Astrocyte (in vitro differentiated cells and primary cell): ENCODE measurements at regions not wholly inside any gene's neighbourhood (a gene's known extent, or its start where the extent isn't known, plus 50 kb on each side); places are given as distances from the start of the nearest gene placed in this dataset.

ENCODE experiments used
- DNase-seq: peaks from one replicate; pipeline ENCODE4 v3.0.0-alpha.2; 2010; ENCODE audit warnings: low read depth
- FAIRE-seq: peaks from 2 replicates; lab custom pipeline; 2011; peaks lifted over from hg19 to GRCh38; lab: Jason Lieb, UNC
- H2AFZ ChIP-seq: 2 replicates; pipeline ENCODE4 v1.6.0; 2012; ENCODE audit warnings: low read depth, low read length, inconsistent platforms
- H3K27ac ChIP-seq: 2 replicates; pipeline ENCODE4 v1.5.1; 2011; ENCODE audit warnings: low read depth, low read length, inconsistent platforms
- H3K27me3 ChIP-seq: 2 replicates; pipeline ENCODE4 v1.6.0; 2011; ENCODE audit warnings: low read length, inconsistent platforms; ENCODE audit not compliant: insufficient read depth
- H3K36me3 ChIP-seq: 2 replicates; pipeline ENCODE4 v1.5.1; 2011; ENCODE audit warnings: low read length, inconsistent platforms; ENCODE audit not compliant: insufficient read depth
- H3K4me1 ChIP-seq: 2 replicates; pipeline ENCODE4 v1.5.1; 2011; ENCODE audit warnings: low read length, inconsistent platforms; ENCODE audit not compliant: insufficient read depth
- H3K4me2 ChIP-seq: 2 replicates; pipeline ENCODE4 v1.6.0; 2012; ENCODE audit warnings: low read length, inconsistent platforms
- H3K4me3 ChIP-seq: 2 replicates; pipeline ENCODE4 v1.5.1; 2011; ENCODE audit warnings: low read depth, mild to moderate bottlenecking, low read length, inconsistent platforms; ENCODE audit not compliant: insufficient read depth
- H3K79me2 ChIP-seq: 2 replicates; pipeline ENCODE4 v1.6.0; 2012; ENCODE audit warnings: mild to moderate bottlenecking, low read length, inconsistent platforms; ENCODE audit not compliant: insufficient read depth
- H3K9ac ChIP-seq: 2 replicates; pipeline ENCODE4 v1.6.0; 2012; ENCODE audit warnings: mild to moderate bottlenecking, low read length, inconsistent platforms
- H3K9me3 ChIP-seq: 2 replicates; pipeline ENCODE4 v1.5.1; 2012; ENCODE audit warnings: low read depth, mild to moderate bottlenecking, low read length, inconsistent platforms; ENCODE audit not compliant: insufficient read depth
- H4K20me1 ChIP-seq: 2 replicates; pipeline ENCODE4 v1.6.0; 2012; ENCODE audit warnings: low read length, inconsistent platforms; ENCODE audit not compliant: insufficient read depth
- H3K27ac Mint-ChIP-seq: one replicate; pipeline ENCODE4 v1.8.0; 2021; ENCODE audit warnings: mild to moderate bottlenecking, mixed read lengths; ENCODE audit not compliant: unreplicated experiment
- H3K27me3 Mint-ChIP-seq: one replicate; pipeline ENCODE4 v1.8.0; 2021; ENCODE audit warnings: low read depth, mixed read lengths; ENCODE audit not compliant: unreplicated experiment
- H3K36me3 Mint-ChIP-seq: one replicate; pipeline ENCODE4 v1.8.0; 2021; ENCODE audit warnings: low read depth, mixed read lengths; ENCODE audit not compliant: unreplicated experiment
- H3K4me1 Mint-ChIP-seq: one replicate; pipeline ENCODE4 v1.8.0; 2021; ENCODE audit warnings: low read depth, mixed read lengths; ENCODE audit not compliant: unreplicated experiment
- H3K4me3 Mint-ChIP-seq: one replicate; pipeline ENCODE4 v1.8.0; 2021; ENCODE audit warnings: mild to moderate bottlenecking, moderate library complexity, mixed read lengths; ENCODE audit not compliant: unreplicated experiment
- H3K9me3 Mint-ChIP-seq: one replicate; pipeline ENCODE4 v1.8.0; 2021; ENCODE audit warnings: mild to moderate bottlenecking, mixed read lengths; ENCODE audit not compliant: unreplicated experiment
- EZH2 ChIP-seq: IDR thresholded peaks from 2 replicates; pipeline ENCODE4 v1.6.1; 2012; ENCODE audit warnings: mild to moderate bottlenecking, low read length, inconsistent platforms; ENCODE audit not compliant: insufficient read depth
- TF ChIP-seq, protein P1 (sequence below): IDR thresholded peaks from 2 replicates; pipeline ENCODE4 v1.5.1; 2011; ENCODE audit warnings: low read depth, mild to moderate bottlenecking, inconsistent platforms, low read length, moderate library complexity; ENCODE audit not compliant: insufficient read depth

DNA sequence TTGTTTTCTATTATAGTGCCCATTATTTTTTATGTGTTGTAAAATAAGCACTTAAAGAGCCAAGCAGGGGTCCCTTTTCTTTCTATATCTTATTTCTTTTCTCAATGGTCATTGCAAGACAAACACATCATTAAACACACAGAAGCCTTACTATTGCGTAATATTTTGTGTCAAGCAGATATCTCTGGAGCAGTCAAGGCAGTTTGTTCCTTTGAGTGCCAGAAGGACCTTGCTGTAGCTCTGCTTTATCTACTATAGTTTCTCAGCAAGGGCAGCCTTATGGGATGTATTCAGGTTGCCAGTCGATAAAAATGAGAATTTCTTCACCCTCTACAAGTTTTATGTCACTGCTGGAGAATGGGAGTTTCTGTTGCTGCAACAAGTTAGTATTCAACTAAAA is 319.3 kb downstream of the TDRD3 start:
- Histone ChIP-seq H4K20me1 (no peaks in the 10 kb centered on the region), H2AFZ (no peak overlapping the region), H3K9ac (no peak overlapping the region), H3K79me2 (no peaks in the 10 kb centered on the region), H3K36me3 (no peaks in the 10 kb centered on the region), H3K9me3 (no peaks in the 10 kb centered on the region), H3K27me3 (no peaks in the 10 kb centered on the region), H3K4me1 (no peaks in the 10 kb centered on the region), H3K4me3 (no peak overlapping the region), H3K27ac (no peak overlapping the region), H3K4me2 (no peak overlapping the region)
- Mint-ChIP-seq H3K27ac (no peak overlapping the region), H3K4me3 (no peak overlapping the region), H3K36me3 (no peaks in the 10 kb centered on the region), H3K9me3 (no peaks in the 10 kb centered on the region), H3K4me1 (no peaks in the 10 kb centered on the region), H3K27me3 (no peaks in the 10 kb centered on the region)
- TF ChIP-seq, protein P1, sequence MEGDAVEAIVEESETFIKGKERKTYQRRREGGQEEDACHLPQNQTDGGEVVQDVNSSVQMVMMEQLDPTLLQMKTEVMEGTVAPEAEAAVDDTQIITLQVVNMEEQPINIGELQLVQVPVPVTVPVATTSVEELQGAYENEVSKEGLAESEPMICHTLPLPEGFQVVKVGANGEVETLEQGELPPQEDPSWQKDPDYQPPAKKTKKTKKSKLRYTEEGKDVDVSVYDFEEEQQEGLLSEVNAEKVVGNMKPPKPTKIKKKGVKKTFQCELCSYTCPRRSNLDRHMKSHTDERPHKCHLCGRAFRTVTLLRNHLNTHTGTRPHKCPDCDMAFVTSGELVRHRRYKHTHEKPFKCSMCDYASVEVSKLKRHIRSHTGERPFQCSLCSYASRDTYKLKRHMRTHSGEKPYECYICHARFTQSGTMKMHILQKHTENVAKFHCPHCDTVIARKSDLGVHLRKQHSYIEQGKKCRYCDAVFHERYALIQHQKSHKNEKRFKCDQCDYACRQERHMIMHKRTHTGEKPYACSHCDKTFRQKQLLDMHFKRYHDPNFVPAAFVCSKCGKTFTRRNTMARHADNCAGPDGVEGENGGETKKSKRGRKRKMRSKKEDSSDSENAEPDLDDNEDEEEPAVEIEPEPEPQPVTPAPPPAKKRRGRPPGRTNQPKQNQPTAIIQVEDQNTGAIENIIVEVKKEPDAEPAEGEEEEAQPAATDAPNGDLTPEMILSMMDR = no peak
- TF ChIP-seq EZH2 = no peak
- DNase-seq (no peak), FAIRE-seq (no peak)

GRCh38 chr13:60707878-60708277 is 310.9 kb downstream of the TDRD3 start:
- H3K9me3 Mint-ChIP-seq = peaks cover 2% of the 10 kb centered on the region
- H3K79me2 ChIP-seq = no peaks in the 10 kb centered on the region
- no peaks in the 10 kb centered on the region for H3K4me1 ChIP-seq
- H3K27ac ChIP-seq = no peak overlapping the region
- no peak for DNase-seq
- H3K36me3 Mint-ChIP-seq = no peaks in the 10 kb centered on the region
- H3K27me3 ChIP-seq = no peaks in the 10 kb centered on the region
- no peaks in the 10 kb centered on the region for H3K9me3 ChIP-seq
- H3K9ac ChIP-seq = no peak overlapping the region
- no peaks in the 10 kb centered on the region for H3K27me3 Mint-ChIP-seq
- no peak overlapping the region for H3K27ac Mint-ChIP-seq
- FAIRE-seq = no peak
- no peak overlapping the region for H3K4me2 ChIP-seq
- H3K4me1 Mint-ChIP-seq = peaks cover 6% of the 10 kb centered on the region
- TF ChIP-seq, protein P1 = no peak
- no peak overlapping the region for H3K4me3 Mint-ChIP-seq
- no peak overlapping the region for H3K4me3 ChIP-seq
- no peaks in the 10 kb centered on the region for H4K20me1 ChIP-seq
- no peak overlapping the region for H2AFZ ChIP-seq
- H3K36me3 ChIP-seq = no peaks in the 10 kb centered on the region

DNA sequence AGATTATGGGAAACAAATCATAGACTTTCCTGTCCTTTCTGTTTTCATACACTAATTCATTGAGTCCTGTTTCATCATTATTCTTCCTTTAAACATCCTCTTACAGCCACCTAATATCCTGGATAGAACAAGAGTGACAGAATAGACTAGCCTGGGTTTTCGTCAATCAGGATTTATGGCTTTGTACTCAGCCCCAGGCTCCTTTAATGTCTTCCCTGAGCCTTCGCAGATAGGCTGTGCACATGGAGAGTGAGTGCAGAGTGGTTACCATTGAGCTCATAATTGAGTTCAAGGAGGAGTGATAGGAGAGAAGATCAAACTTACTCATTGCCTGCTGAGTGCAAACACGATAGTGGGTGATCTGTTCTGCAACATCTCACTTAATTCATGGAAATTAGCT is 304.9 kb downstream of the TDRD3 start:
- H3K9me3 ChIP-seq = no peaks in the 10 kb centered on the region
- FAIRE-seq = no peak

More for the DNA sequence above, 304.9 kb downstream of the TDRD3 start:
- Mint-ChIP-seq H3K4me1 (no peaks in the 10 kb centered on the region), H3K9me3 (no peaks in the 10 kb centered on the region), H3K4me3 (no peak overlapping the region), H3K36me3 (no peaks in the 10 kb centered on the region), H3K27ac (no peak overlapping the region), H3K27me3 (no peaks in the 10 kb centered on the region)
- no peak for TF ChIP-seq EZH2
- TF ChIP-seq, protein P1 = no peak
- Histone ChIP-seq H2AFZ (no peak overlapping the region), H4K20me1 (no peaks in the 10 kb centered on the region), H3K4me1 (no peaks in the 10 kb centered on the region), H3K4me2 (no peak overlapping the region), H3K27me3 (no peaks in the 10 kb centered on the region), H3K79me2 (no peaks in the 10 kb centered on the region), H3K36me3 (no peaks in the 10 kb centered on the region), H3K27ac (no peak overlapping the region), H3K4me3 (no peak overlapping the region), H3K9ac (no peak overlapping the region)
- no peak for DNase-seq
